ENCODE measurements at regions not wholly inside any gene's neighbourhood (a gene's known extent, or its start where the extent isn't known, plus 50 kb on each side); places are given as distances from the start of the nearest gene placed in this dataset.

- ATAC-seq (ENCODE audit: low read depth) (no peak), DNase-seq (ENCODE audit: low spot score) (no peak)
- no peak overlapping the region for H3K27ac ChIP-seq (ENCODE audit: poor library complexity, severe bottlenecking)
- no peaks in the 10 kb centered on the region for H3K27me3 ChIP-seq (ENCODE audit: insufficient read depth, poor library complexity, severe bottlenecking)
- no peaks in the 10 kb centered on the region for H3K4me1 ChIP-seq (ENCODE audit: insufficient read depth, poor library complexity, severe bottlenecking)
- no peak for TF ChIP-seq CTCF (IDR thresholded peaks at IDR 0.05; ENCODE audit: poor library complexity, severe bottlenecking)
- no peaks in the 10 kb centered on the region for H3K9me3 ChIP-seq (ENCODE audit: severe bottlenecking)
- no peak overlapping the region for H3K4me3 ChIP-seq (ENCODE audit: severe bottlenecking)
- no peaks in the 10 kb centered on the region for H3K36me3 ChIP-seq (ENCODE audit: low read depth)
Measured at GRCh38 chr18:42281124-42281523, 326.1 kb downstream of the PIK3C3 start.

GRCh38 chr18:42281851-42282250 lies 326.8 kb downstream of the PIK3C3 start:
- no peak for TF ChIP-seq CTCF (IDR thresholded peaks at IDR 0.05; ENCODE audit: poor library complexity, severe bottlenecking)
- DNase-seq (ENCODE audit: low spot score), result no peak
- no peaks in the 10 kb centered on the region for H3K36me3 ChIP-seq (ENCODE audit: low read depth)
- H3K27me3 ChIP-seq (ENCODE audit: insufficient read depth, poor library complexity, severe bottlenecking), result no peaks in the 10 kb centered on the region
- no peaks in the 10 kb centered on the region for H3K9me3 ChIP-seq (ENCODE audit: severe bottlenecking)
- no peaks in the 10 kb centered on the region for H3K4me1 ChIP-seq (ENCODE audit: insufficient read depth, poor library complexity, severe bottlenecking)
- H3K27ac ChIP-seq (ENCODE audit: poor library complexity, severe bottlenecking), result no peak overlapping the region
- ATAC-seq (ENCODE audit: low read depth), result no peak
- no peak overlapping the region for H3K4me3 ChIP-seq (ENCODE audit: severe bottlenecking)

- TF ChIP-seq CTCF (IDR thresholded peaks at IDR 0.05; ENCODE audit: poor library complexity, severe bottlenecking), result no peak
- ATAC-seq (ENCODE audit: low read depth), result no peak
- Histone ChIP-seq H3K4me1 (ENCODE audit: insufficient read depth, poor library complexity, severe bottlenecking) (no peaks in the 10 kb centered on the region), H3K9me3 (ENCODE audit: severe bottlenecking) (no peaks in the 10 kb centered on the region), H3K27me3 (ENCODE audit: insufficient read depth, poor library complexity, severe bottlenecking) (no peaks in the 10 kb centered on the region), H3K36me3 (ENCODE audit: low read depth) (no peaks in the 10 kb centered on the region), H3K27ac (ENCODE audit: poor library complexity, severe bottlenecking) (no peak overlapping the region), H3K4me3 (ENCODE audit: severe bottlenecking) (no peak overlapping the region)
- no peak for DNase-seq (ENCODE audit: low spot score)
Measured at GRCh38 chr18:42287047-42287446, 332.0 kb downstream of the PIK3C3 start.

GRCh38 chr18:42288129-42288528 lies 333.1 kb downstream of the PIK3C3 start:
- H3K36me3 ChIP-seq (ENCODE audit: low read depth), result no peaks in the 10 kb centered on the region

GRCh38 chr18:42289526-42289925 lies 334.5 kb downstream of the PIK3C3 start:
- no peaks in the 10 kb centered on the region for H3K36me3 ChIP-seq (ENCODE audit: low read depth)
- no peaks in the 10 kb centered on the region for H3K4me1 ChIP-seq (ENCODE audit: insufficient read depth, poor library complexity, severe bottlenecking)
- ATAC-seq (ENCODE audit: low read depth), result no peak
- H3K27ac ChIP-seq (ENCODE audit: poor library complexity, severe bottlenecking), result no peak overlapping the region
- no peak for TF ChIP-seq CTCF (IDR thresholded peaks at IDR 0.05; ENCODE audit: poor library complexity, severe bottlenecking)
- no peaks in the 10 kb centered on the region for H3K27me3 ChIP-seq (ENCODE audit: insufficient read depth, poor library complexity, severe bottlenecking)
- H3K4me3 ChIP-seq (ENCODE audit: severe bottlenecking), result no peak overlapping the region
- DNase-seq (ENCODE audit: low spot score), result no peak
- H3K9me3 ChIP-seq (ENCODE audit: severe bottlenecking), result no peaks in the 10 kb centered on the region

More at GRCh38 chr18:42288129-42288528, 333.1 kb downstream of the PIK3C3 start:
- Histone ChIP-seq H3K9me3 (ENCODE audit: severe bottlenecking) (no peaks in the 10 kb centered on the region), H3K27ac (ENCODE audit: poor library complexity, severe bottlenecking) (no peak overlapping the region), H3K4me3 (ENCODE audit: severe bottlenecking) (no peak overlapping the region), H3K4me1 (ENCODE audit: insufficient read depth, poor library complexity, severe bottlenecking) (no peaks in the 10 kb centered on the region), H3K27me3 (ENCODE audit: insufficient read depth, poor library complexity, severe bottlenecking) (no peaks in the 10 kb centered on the region)
- no peak for TF ChIP-seq CTCF (IDR thresholded peaks at IDR 0.05; ENCODE audit: poor library complexity, severe bottlenecking)
- ATAC-seq (ENCODE audit: low read depth) (no peak), DNase-seq (ENCODE audit: low spot score) (no peak)
